WERI-Rb-1 (cell line): ENCODE measurements at regions not wholly inside any gene's neighbourhood (a gene's known extent, or its start where the extent isn't known, plus 50 kb on each side); places are given as distances from the start of the nearest gene placed in this dataset.
"Not testable (repeated sequence)": the region's sequence is repeated elsewhere in the genome, so short reads cannot be mapped to it uniquely, and the experiment has no call there.

Source experiments
- DNase-seq: peaks from one replicate; pipeline ENCODE4 v3.0.0-alpha.2; 2020
- H3K27ac ChIP-seq: fragments of 250-450 bp; sonication (Bioruptor Pico); 2 replicates; pipeline ENCODE4 v1.5.1; 2020; ENCODE audit warnings: mild to moderate bottlenecking, moderate library complexity
- H3K27me3 ChIP-seq: fragments of 250-450 bp; sonication (Bioruptor Pico); 2 replicates; pipeline ENCODE4 v1.5.1; 2021; ENCODE audit warnings: mild to moderate bottlenecking, low read depth, moderate library complexity; ENCODE audit not compliant: insufficient read depth, severe bottlenecking
- H3K36me3 ChIP-seq: fragments of 250-450 bp; sonication (Bioruptor Pico); 2 replicates; pipeline ENCODE4 v1.5.1; 2020; ENCODE audit warnings: mild to moderate bottlenecking, moderate library complexity
- H3K4me3 ChIP-seq: 2 replicates; pipeline ENCODE4 v1.5.1; 2011; ENCODE audit warnings: low read depth, mild to moderate bottlenecking, control low read depth, low read length
- H3K9me3 ChIP-seq: fragments of 250-450 bp; sonication (Bioruptor Pico); 2 replicates; pipeline ENCODE4 v1.5.1; 2021; ENCODE audit warnings: mild to moderate bottlenecking, moderate library complexity; ENCODE audit not compliant: severe bottlenecking
- CTCF ChIP-seq: IDR thresholded peaks from 2 replicates; pipeline ENCODE4 v1.5.1; 2011; ENCODE audit warnings: low read depth, mild to moderate bottlenecking, control low read depth, inconsistent platforms, low read length

- not testable (repeated sequence) for H3K9me3 ChIP-seq, DNase-seq, H3K27ac ChIP-seq, H3K4me3 ChIP-seq, H3K36me3 ChIP-seq, H3K27me3 ChIP-seq
These were observed 169.6 kb downstream of the USP22 start for GRCh38 chr17:20873173-20873572.

GRCh38 chr17:20873688-20874328 lies 169.0 kb downstream of the USP22 start:
- H3K36me3 ChIP-seq, H3K27ac ChIP-seq, DNase-seq, H3K4me3 ChIP-seq, H3K27me3 ChIP-seq, H3K9me3 ChIP-seq: not testable (repeated sequence)

- H3K27me3 ChIP-seq, DNase-seq, H3K4me3 ChIP-seq, H3K27ac ChIP-seq, H3K9me3 ChIP-seq, H3K36me3 ChIP-seq: not testable (repeated sequence)
These were observed 165.4 kb downstream of the USP22 start for GRCh38 chr17:20877384-20877783.

GRCh38 chr17:20890338-20890737 lies 152.5 kb downstream of the USP22 start:
- Histone ChIP-seq H3K4me3 (no peak overlapping the region), H3K9me3 (no peaks in the 10 kb centered on the region), H3K27ac (no peak overlapping the region), H3K36me3 (no peaks in the 10 kb centered on the region), H3K27me3 (no peaks in the 10 kb centered on the region)
- DNase-seq = no peak
- TF ChIP-seq CTCF = no peak

GRCh38 chr17:20895426-20895825 lies 147.4 kb downstream of the USP22 start:
- H3K9me3 ChIP-seq, H3K27me3 ChIP-seq, H3K27ac ChIP-seq, DNase-seq, H3K36me3 ChIP-seq, H3K4me3 ChIP-seq: not testable (repeated sequence)

GRCh38 chr17:20896153-20896649 lies 146.6 kb downstream of the USP22 start:
- Histone ChIP-seq H3K9me3 (no peaks in the 10 kb centered on the region), H3K27me3 (no peaks in the 10 kb centered on the region), H3K4me3 (no peak overlapping the region), H3K27ac (no peak overlapping the region), H3K36me3 (no peaks in the 10 kb centered on the region)
- DNase-seq = no peak
- no peak for TF ChIP-seq CTCF

- H3K27ac ChIP-seq, H3K9me3 ChIP-seq, H3K4me3 ChIP-seq, DNase-seq, H3K36me3 ChIP-seq, H3K27me3 ChIP-seq: not testable (repeated sequence)
These were observed 144.1 kb downstream of the USP22 start for GRCh38 chr17:20898726-20899125.

GRCh38 chr17:20902496-20902895 lies 140.3 kb downstream of the USP22 start:
- DNase-seq, H3K9me3 ChIP-seq, H3K27ac ChIP-seq, H3K4me3 ChIP-seq, H3K36me3 ChIP-seq, H3K27me3 ChIP-seq: not testable (repeated sequence)

GRCh38 chr17:20903549-20903948 lies 139.3 kb downstream of the USP22 start:
- H3K27ac ChIP-seq, DNase-seq, H3K36me3 ChIP-seq, H3K4me3 ChIP-seq, H3K27me3 ChIP-seq, H3K9me3 ChIP-seq: not testable (repeated sequence)
